Effector CD8-positive, alpha-beta T cell (primary cell): ENCODE measurements at regions not wholly inside any gene's neighbourhood (a gene's known extent, or its start where the extent isn't known, plus 50 kb on each side); places are given as distances from the start of the nearest gene placed in this dataset.

ENCODE experiments used
- DNase-seq: peaks from one replicate; lab custom pipeline; 2025; lab: John Stamatoyannopoulos, UW

GRCh38 chr2:611519-611918, 65.7 kb downstream of the TMEM18 start:
- no peak for DNase-seq

GRCh38 chr2:610491-610890, 66.7 kb downstream of the TMEM18 start:
- DNase-seq = no peak

GRCh38 chr2:609881-610280, 67.3 kb downstream of the TMEM18 start:
- no peak for DNase-seq

- no peak for DNase-seq
Observed at GRCh38 chr2:609449-609848, 67.8 kb downstream of the TMEM18 start.

GRCh38 chr2:608711-609110, 68.5 kb downstream of the TMEM18 start:
- DNase-seq = no peak

- no peak for DNase-seq
Observed at GRCh38 chr2:608297-608696, 68.9 kb downstream of the TMEM18 start.

- DNase-seq = no peak
Observed at GRCh38 chr2:607709-608108, 69.5 kb downstream of the TMEM18 start.

- DNase-seq = no peak
Observed at GRCh38 chr2:607172-607571, 70.0 kb downstream of the TMEM18 start.

- no peak for DNase-seq
Observed at GRCh38 chr2:605674-606608, 71.3 kb downstream of the TMEM18 start.

- DNase-seq = no peak
Observed at GRCh38 chr2:604854-605524, 72.2 kb downstream of the TMEM18 start.

- DNase-seq = no peak
Observed at GRCh38 chr2:604385-604784, 72.8 kb downstream of the TMEM18 start.

GRCh38 chr2:603869-604268, 73.3 kb downstream of the TMEM18 start:
- DNase-seq = no peak

- DNase-seq = no peak
Observed at GRCh38 chr2:603427-603826, 73.8 kb downstream of the TMEM18 start.

- no peak for DNase-seq
Observed at GRCh38 chr2:602571-603359, 74.4 kb downstream of the TMEM18 start.

GRCh38 chr2:601806-602455, 75.3 kb downstream of the TMEM18 start:
- DNase-seq = no peak

- no peak for DNase-seq
Observed at GRCh38 chr2:601387-601698, 75.9 kb downstream of the TMEM18 start.

GRCh38 chr2:600542-601386, 76.4 kb downstream of the TMEM18 start:
- DNase-seq = no peak

GRCh38 chr2:599601-600000, 77.6 kb downstream of the TMEM18 start:
- DNase-seq = no peak

GRCh38 chr2:598058-598802, 79.0 kb downstream of the TMEM18 start:
- DNase-seq = no peak

GRCh38 chr2:595831-596592, 81.2 kb downstream of the TMEM18 start:
- DNase-seq = no peak
